ENCODE measurements at regions not wholly inside any gene's neighbourhood (a gene's known extent, or its start where the extent isn't known, plus 50 kb on each side); places are given as distances from the start of the nearest gene placed in this dataset.

GRCh38 chr13:73245246-73245645 is 186.4 kb downstream of the KLF5 start:
- TF ChIP-seq FOXP2 (optimal IDR thresholded peaks at IDR 0.05; ENCODE audit: borderline replicate concordance, extremely low read depth, extremely low read length, insufficient read depth), result no peak
- TF ChIP-seq TAF1 (IDR thresholded peaks at IDR 0.05; ENCODE audit: borderline replicate concordance, insufficient read depth, low read length), result no peak
- TF ChIP-seq, protein P1, sequence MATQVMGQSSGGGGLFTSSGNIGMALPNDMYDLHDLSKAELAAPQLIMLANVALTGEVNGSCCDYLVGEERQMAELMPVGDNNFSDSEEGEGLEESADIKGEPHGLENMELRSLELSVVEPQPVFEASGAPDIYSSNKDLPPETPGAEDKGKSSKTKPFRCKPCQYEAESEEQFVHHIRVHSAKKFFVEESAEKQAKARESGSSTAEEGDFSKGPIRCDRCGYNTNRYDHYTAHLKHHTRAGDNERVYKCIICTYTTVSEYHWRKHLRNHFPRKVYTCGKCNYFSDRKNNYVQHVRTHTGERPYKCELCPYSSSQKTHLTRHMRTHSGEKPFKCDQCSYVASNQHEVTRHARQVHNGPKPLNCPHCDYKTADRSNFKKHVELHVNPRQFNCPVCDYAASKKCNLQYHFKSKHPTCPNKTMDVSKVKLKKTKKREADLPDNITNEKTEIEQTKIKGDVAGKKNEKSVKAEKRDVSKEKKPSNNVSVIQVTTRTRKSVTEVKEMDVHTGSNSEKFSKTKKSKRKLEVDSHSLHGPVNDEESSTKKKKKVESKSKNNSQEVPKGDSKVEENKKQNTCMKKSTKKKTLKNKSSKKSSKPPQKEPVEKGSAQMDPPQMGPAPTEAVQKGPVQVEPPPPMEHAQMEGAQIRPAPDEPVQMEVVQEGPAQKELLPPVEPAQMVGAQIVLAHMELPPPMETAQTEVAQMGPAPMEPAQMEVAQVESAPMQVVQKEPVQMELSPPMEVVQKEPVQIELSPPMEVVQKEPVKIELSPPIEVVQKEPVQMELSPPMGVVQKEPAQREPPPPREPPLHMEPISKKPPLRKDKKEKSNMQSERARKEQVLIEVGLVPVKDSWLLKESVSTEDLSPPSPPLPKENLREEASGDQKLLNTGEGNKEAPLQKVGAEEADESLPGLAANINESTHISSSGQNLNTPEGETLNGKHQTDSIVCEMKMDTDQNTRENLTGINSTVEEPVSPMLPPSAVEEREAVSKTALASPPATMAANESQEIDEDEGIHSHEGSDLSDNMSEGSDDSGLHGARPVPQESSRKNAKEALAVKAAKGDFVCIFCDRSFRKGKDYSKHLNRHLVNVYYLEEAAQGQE (IDR thresholded peaks at IDR 0.05; ENCODE audit: insufficient read depth in 1 of 2, low read depth in 2 of 2, low read length in 2 of 2), result no peak
- no peak for TF ChIP-seq POLR2AphosphoS5 (IDR thresholded peaks at IDR 0.05; ENCODE audit: low read depth, low read length)
- no peak for TF ChIP-seq SIN3A (IDR thresholded peaks at IDR 0.05; ENCODE audit: borderline replicate concordance, insufficient read depth, low read length)

- TF ChIP-seq TAF1 (IDR thresholded peaks at IDR 0.05; ENCODE audit: borderline replicate concordance, insufficient read depth, low read length) (no peak), SIN3A (IDR thresholded peaks at IDR 0.05; ENCODE audit: borderline replicate concordance, insufficient read depth, low read length) (no peak)
Observed at GRCh38 chr13:73244467-73244866, 185.7 kb downstream of the KLF5 start.

DNA sequence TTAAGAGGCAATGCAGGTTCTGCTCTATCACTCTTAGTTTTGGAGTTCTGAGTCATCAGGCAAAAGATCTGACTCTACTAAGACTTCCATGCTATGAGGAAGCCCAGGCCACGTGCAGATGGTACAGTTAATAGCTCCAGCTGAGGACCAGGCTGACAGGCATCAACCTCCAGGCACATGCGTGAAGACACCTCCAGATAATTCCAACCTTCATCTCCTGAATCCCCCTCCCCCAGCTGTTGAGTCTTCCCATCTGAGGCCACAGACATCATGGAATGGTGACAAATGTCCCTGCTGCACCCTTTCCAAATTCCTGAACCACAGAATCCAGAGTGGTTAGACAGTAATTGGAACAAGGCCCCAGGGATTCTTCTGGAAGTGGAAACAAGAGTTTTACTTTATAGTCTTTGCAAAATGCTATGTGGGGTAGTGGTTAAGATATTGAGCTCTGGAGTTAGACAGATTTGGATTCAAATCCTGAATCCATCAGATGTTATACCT is 183.8 kb downstream of the KLF5 start:
- TF ChIP-seq FOXP2 (optimal IDR thresholded peaks at IDR 0.05; ENCODE audit: borderline replicate concordance, extremely low read depth, extremely low read length, insufficient read depth) (no peak), SIN3A (IDR thresholded peaks at IDR 0.05; ENCODE audit: borderline replicate concordance, insufficient read depth, low read length) (no peak), POLR2AphosphoS5 (IDR thresholded peaks at IDR 0.05; ENCODE audit: low read depth, low read length) (no peak), TAF1 (IDR thresholded peaks at IDR 0.05; ENCODE audit: borderline replicate concordance, insufficient read depth, low read length) (no peak)
- TF ChIP-seq, protein P1 (IDR thresholded peaks at IDR 0.05; ENCODE audit: insufficient read depth in 1 of 2, low read depth in 2 of 2, low read length in 2 of 2), result no peak

GRCh38 chr13:73240193-73240592 is 181.4 kb downstream of the KLF5 start:
- TF ChIP-seq SIN3A (IDR thresholded peaks at IDR 0.05; ENCODE audit: borderline replicate concordance, insufficient read depth, low read length) (no peak), FOXP2 (optimal IDR thresholded peaks at IDR 0.05; ENCODE audit: borderline replicate concordance, extremely low read depth, extremely low read length, insufficient read depth) (no peak), TAF1 (IDR thresholded peaks at IDR 0.05; ENCODE audit: borderline replicate concordance, insufficient read depth, low read length) (no peak), POLR2AphosphoS5 (IDR thresholded peaks at IDR 0.05; ENCODE audit: low read depth, low read length) (no peak)
- TF ChIP-seq, protein P1 (IDR thresholded peaks at IDR 0.05; ENCODE audit: insufficient read depth in 1 of 2, low read depth in 2 of 2, low read length in 2 of 2), result no peak

GRCh38 chr13:73235385-73235784 is 176.6 kb downstream of the KLF5 start:
- no peak for TF ChIP-seq FOXP2 (optimal IDR thresholded peaks at IDR 0.05; ENCODE audit: borderline replicate concordance, extremely low read depth, extremely low read length, insufficient read depth)
- TF ChIP-seq TAF1 (IDR thresholded peaks at IDR 0.05; ENCODE audit: borderline replicate concordance, insufficient read depth, low read length), result no peak
- no peak for TF ChIP-seq SIN3A (IDR thresholded peaks at IDR 0.05; ENCODE audit: borderline replicate concordance, insufficient read depth, low read length)
- no peak for TF ChIP-seq POLR2AphosphoS5 (IDR thresholded peaks at IDR 0.05; ENCODE audit: low read depth, low read length)

GRCh38 chr13:73231471-73231870 is 172.7 kb downstream of the KLF5 start:
- TF ChIP-seq POLR2AphosphoS5 (IDR thresholded peaks at IDR 0.05; ENCODE audit: low read depth, low read length) (no peak), SIN3A (IDR thresholded peaks at IDR 0.05; ENCODE audit: borderline replicate concordance, insufficient read depth, low read length) (no peak), FOXP2 (optimal IDR thresholded peaks at IDR 0.05; ENCODE audit: borderline replicate concordance, extremely low read depth, extremely low read length, insufficient read depth) (no peak), TAF1 (IDR thresholded peaks at IDR 0.05; ENCODE audit: borderline replicate concordance, insufficient read depth, low read length) (no peak)
- TF ChIP-seq, protein P1 (IDR thresholded peaks at IDR 0.05; ENCODE audit: insufficient read depth in 1 of 2, low read depth in 2 of 2, low read length in 2 of 2), result no peak

All from PFSK-1 (cell line).